Adrenal gland (tissue), 9 donors: ENCODE measurements at regions not wholly inside any gene's neighbourhood (a gene's known extent, or its start where the extent isn't known, plus 50 kb on each side); places are given as distances from the start of the nearest gene placed in this dataset.

Experiments
- DNase-seq, 7 donors: peaks; one replicate each; pipeline ENCODE4 v3.0.0-alpha.2; 2019 to 2020
- H3K27ac ChIP-seq, 5 donors: fragments of 200-600 bp; sonication (generic) in 4 of 5; 1 replicate in 3 of 5; 2 replicates in 2 of 5; pipeline versions ENCODE4 v1.5.1 to v1.8.0; 2016 to 2020; ENCODE audit warnings: mild to moderate bottlenecking in 1 of 5
- H3K27me3 ChIP-seq: fragments of 200-600 bp; 2 replicates; pipeline ENCODE4 v1.8.0; 2021
- H3K36me3 ChIP-seq, 2 donors: fragments of 200-600 bp; replicated peaks in 1 of 2; 1 replicate in 1 of 2; 2 replicates in 1 of 2; pipeline versions ENCODE4 v1.5.1 to v1.8.0; 2018 to 2022
- H3K4me1 ChIP-seq, 2 donors: fragments of 200-600 bp; replicated peaks in 1 of 2; 1 replicate in 1 of 2; 2 replicates in 1 of 2; pipeline versions ENCODE4 v1.5.1 to v1.8.0; 2018 to 2021
- H3K4me3 ChIP-seq, 4 donors: fragments of 200-600 bp; sonication (generic) in 3 of 4; one replicate each; pipeline ENCODE4 v1.5.1; 2016 to 2018
- H3K9me3 ChIP-seq, 3 donors: fragments of 200-600 bp; sonication (generic) in 1 of 3; replicated peaks in 1 of 3; 1 replicate in 2 of 3; 2 replicates in 1 of 3; pipeline versions ENCODE4 v1.5.1 to v1.8.0; 2016 to 2021
- CTCF ChIP-seq, 6 experiments: fragments of 450-650 bp in 4 of 6; fragments of 200-600 bp in 2 of 6; sonication (generic) in 1 of 6; IDR thresholded peaks; 1 replicate in 5 of 6; 2 replicates in 1 of 6; pipeline versions ENCODE4 v1.5.1 to v1.8.0; 2016 to 2021; ENCODE audit warnings: antibody characterized with exemption in 6 of 6, mild to moderate bottlenecking in 2 of 6, moderate library complexity in 1 of 6
- POLR2A ChIP-seq, 2 donors: fragments of 450-650 bp; IDR thresholded peaks; one replicate each; pipeline ENCODE4 v1.6.1; 2017; ENCODE audit warnings: antibody characterized with exemption in 2 of 2, mild to moderate bottlenecking in 2 of 2, moderate library complexity in 1 of 2
- WGBS, 4 donors: extraction: QIAGEN DNeasy Blood & Tissue Kit in 2 of 4; methylation state at CpG; one replicate each; pipeline versions ENCODE4 v1.1.5 to v1.1.7; 2013 to 2017; 5-methylcytosine and 5-hydroxymethylcytosine counted together
- intact Hi-C, 2 donors: fragments of 100-400 bp; cut with DNase I; formaldehyde crosslinking; loops; one replicate each; pipeline versions ENCODE4 v1.14.1 to v1.15.0; 2022 to 2023
- donor health status: healthy with polysubstance abuse.
- donor health status: Bipolar disorder and iron deficiency.
- donor health status: DM: yes; HTN: yes; CAD: no.
- donor health status: DM: no; HTN: no; CAD: no.
- donor health status: DM: no; HTN: no; CAD: no.

DNA sequence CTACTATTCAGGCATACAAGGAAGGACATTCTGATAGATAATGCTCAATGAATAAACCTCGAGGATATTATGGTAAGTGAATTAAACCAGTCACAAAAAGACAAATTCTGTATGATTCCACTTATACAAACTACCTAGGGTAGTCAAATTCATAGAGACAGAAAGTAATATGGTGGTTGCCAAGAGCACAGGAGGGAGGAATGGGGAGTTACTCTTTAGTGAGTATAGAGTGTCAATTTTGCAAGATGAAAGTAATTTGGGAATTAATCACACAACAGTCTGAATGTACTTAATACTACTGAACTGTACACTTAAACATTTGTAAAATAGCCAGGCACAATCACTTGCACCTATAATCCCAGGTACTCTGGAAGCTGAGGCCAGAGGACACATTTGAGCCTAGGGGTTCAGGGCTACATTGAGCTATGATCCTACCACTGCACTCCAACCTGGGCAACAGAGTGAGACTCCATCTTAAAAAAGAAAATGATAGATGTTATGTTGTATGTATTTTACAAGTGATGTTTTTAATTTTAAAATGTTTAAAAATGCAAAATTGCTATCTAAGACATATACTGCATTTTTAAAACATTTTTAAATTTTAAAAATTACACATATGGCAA is 91.0 kb downstream of the NPAP1 start:
- no peak overlapping the region for H3K4me3 ChIP-seq
- no peaks in the 10 kb centered on the region for H3K36me3 ChIP-seq
- intact Hi-C loops, result no loop called here
- H3K4me1 ChIP-seq, result no peaks in the 10 kb centered on the region
- H3K9me3 ChIP-seq, result no peaks in the 10 kb centered on the region
- TF ChIP-seq POLR2A (IDR thresholded peaks at IDR 0.05), result no peak
- no peak for TF ChIP-seq CTCF (IDR thresholded peaks at IDR 0.05)
- no peak overlapping the region for H3K27ac ChIP-seq
- WGBS, 4 donors, result 48 to 68% (median 58%) methylated on average over 1 of the region's 1 CpG
- DNase-seq, result no peak
- H3K27me3 ChIP-seq, result peaks cover 2% of the 10 kb centered on the region

GRCh38 chr15:24772266-24772665 is 96.7 kb downstream of the NPAP1 start:
- TF ChIP-seq POLR2A (IDR thresholded peaks at IDR 0.05), result no peak
- TF ChIP-seq CTCF (IDR thresholded peaks at IDR 0.05), result no peak
- intact Hi-C loops, result no loop called here
- Histone ChIP-seq H3K9me3 (no peaks in the 10 kb centered on the region), H3K4me1 (no peaks in the 10 kb centered on the region), H3K27ac (no peak overlapping the region), H3K36me3 (no peaks in the 10 kb centered on the region), H3K27me3 (peaks cover 5% of the 10 kb centered on the region), H3K4me3 (peak overlapping the region in 1 of 4 donors; percentile 53)
- DNase-seq, result no peak
- WGBS, 4 donors, result 28 to 37% (median 31%) methylated on average over 6 of the region's 6 CpGs

- H3K27ac ChIP-seq, result peak overlapping the region in 2 of 5 donors; percentile 37 to 64
- H3K27me3 ChIP-seq, result peaks cover 5% of the 10 kb centered on the region
- intact Hi-C loops, result no loop called here
- H3K36me3 ChIP-seq, result no peaks in the 10 kb centered on the region
- H3K4me1 ChIP-seq, result no peaks in the 10 kb centered on the region
- H3K9me3 ChIP-seq, result no peaks in the 10 kb centered on the region
- TF ChIP-seq CTCF (IDR thresholded peaks at IDR 0.05), result no peak
- TF ChIP-seq POLR2A (IDR thresholded peaks at IDR 0.05), result peak in 1 of 2 donors; percentile 17
- WGBS, 4 donors, result 25 to 34% (median 27%) methylated on average over 38 to 47 of the region's 47 CpGs
- peak; percentile 78 to 92 (median 83) for DNase-seq
- peak overlapping the region in 2 of 4 donors; percentile 34 to 53 for H3K4me3 ChIP-seq
Observed at GRCh38 chr15:24772686-24773373, 97.3 kb downstream of the NPAP1 start.

DNA sequence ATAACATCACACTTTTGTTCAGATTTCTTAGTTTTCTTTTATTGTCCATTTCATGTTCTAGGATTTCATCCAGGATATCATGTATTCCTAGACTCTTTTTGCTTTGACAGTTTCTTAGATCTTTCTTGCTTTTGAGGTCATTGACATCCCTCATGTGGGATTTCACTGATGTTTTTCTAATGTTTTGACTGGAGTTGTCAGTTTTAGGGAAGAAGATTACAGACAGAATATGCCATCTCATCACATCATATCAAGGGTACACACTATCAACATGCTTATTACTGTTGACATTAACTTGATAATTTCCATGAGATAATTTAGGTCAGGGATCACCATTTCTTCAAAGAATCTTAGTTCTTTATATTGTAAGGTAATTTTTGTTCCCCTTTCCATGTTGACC is 101.7 kb downstream of the NPAP1 start:
- Histone ChIP-seq H3K4me3 (no peak overlapping the region), H3K27me3 (no peaks in the 10 kb centered on the region), H3K36me3 (no peaks in the 10 kb centered on the region), H3K4me1 (no peaks in the 10 kb centered on the region), H3K9me3 (no peaks in the 10 kb centered on the region), H3K27ac (no peak overlapping the region)
- TF ChIP-seq POLR2A (IDR thresholded peaks at IDR 0.05) (no peak), CTCF (IDR thresholded peaks at IDR 0.05) (no peak)
- no peak for DNase-seq
- intact Hi-C loops, result no loop called here
